RWPE2 (cell line): ENCODE measurements at regions not wholly inside any gene's neighbourhood (a gene's known extent, or its start where the extent isn't known, plus 50 kb on each side); places are given as distances from the start of the nearest gene placed in this dataset.

Experiments used
- ATAC-seq: fragments of 200-7000 bp; cut with Tn5 transposase; 3 replicates; pipeline ENCODE4 v1.9.1; 2021; ENCODE audit warnings: low read depth
- DNase-seq: peaks from one replicate; pipeline ENCODE4 v3.0.0-alpha.2; 2020; ENCODE audit warnings: low spot score
- H3K27ac ChIP-seq: fragments of 450-650 bp; 2 replicates; pipeline ENCODE4 v1.5.1; 2017; ENCODE audit warnings: mild to moderate bottlenecking; ENCODE audit not compliant: poor library complexity, severe bottlenecking
- H3K27me3 ChIP-seq: fragments of 250-450 bp; sonication (Bioruptor Pico); 2 replicates; pipeline ENCODE4 v1.5.1; 2021; ENCODE audit warnings: mild to moderate bottlenecking, moderate library complexity; ENCODE audit not compliant: insufficient read depth, poor library complexity, severe bottlenecking
- H3K36me3 ChIP-seq: fragments of 250-450 bp; sonication (Bioruptor Pico); 2 replicates; pipeline ENCODE4 v1.5.1; 2020; ENCODE audit warnings: low read depth, mild to moderate bottlenecking, moderate library complexity
- H3K4me1 ChIP-seq: fragments of 250-450 bp; sonication (Bioruptor Pico); 2 replicates; pipeline ENCODE4 v1.5.1; 2021; ENCODE audit warnings: mild to moderate bottlenecking, moderate library complexity; ENCODE audit not compliant: insufficient read depth, poor library complexity, severe bottlenecking
- H3K4me3 ChIP-seq: fragments of 250-450 bp; sonication (Bioruptor Pico); 2 replicates; pipeline ENCODE4 v1.5.1; 2021; ENCODE audit warnings: mild to moderate bottlenecking, moderate library complexity; ENCODE audit not compliant: severe bottlenecking
- H3K9me3 ChIP-seq: fragments of 250-450 bp; sonication (Bioruptor Pico); 2 replicates; pipeline ENCODE4 v1.5.1; 2021; ENCODE audit warnings: mild to moderate bottlenecking, moderate library complexity; ENCODE audit not compliant: severe bottlenecking
- CTCF ChIP-seq: fragments of 450-650 bp; IDR thresholded peaks from one replicate; pipeline ENCODE4 v1.5.1; 2017; ENCODE audit warnings: mild to moderate bottlenecking, moderate library complexity; ENCODE audit not compliant: poor library complexity, severe bottlenecking

- H3K4me1 ChIP-seq: no peaks in the 10 kb centered on the region
- no peak for TF ChIP-seq CTCF
These were observed 371.7 kb upstream of the LRRC7 start for GRCh38 chr1:69196071-69196470.

GRCh38 chr1:69197816-69198215 lies 369.9 kb upstream of the LRRC7 start:
- no peaks in the 10 kb centered on the region for H3K36me3 ChIP-seq
- H3K4me1 ChIP-seq: no peaks in the 10 kb centered on the region
- TF ChIP-seq CTCF: no peak
- no peak for DNase-seq
- no peak overlapping the region for H3K27ac ChIP-seq
- H3K27me3 ChIP-seq: no peaks in the 10 kb centered on the region
- H3K4me3 ChIP-seq: no peak overlapping the region
- no peaks in the 10 kb centered on the region for H3K9me3 ChIP-seq
- ATAC-seq: no peak

More at GRCh38 chr1:69196071-69196470, 371.7 kb upstream of the LRRC7 start:
- no peaks in the 10 kb centered on the region for H3K9me3 ChIP-seq
- H3K36me3 ChIP-seq: no peaks in the 10 kb centered on the region
- no peak for DNase-seq
- no peak overlapping the region for H3K4me3 ChIP-seq
- no peaks in the 10 kb centered on the region for H3K27me3 ChIP-seq
- no peak overlapping the region for H3K27ac ChIP-seq
- ATAC-seq: no peak

GRCh38 chr1:69201716-69202115 lies 366.0 kb upstream of the LRRC7 start:
- ATAC-seq: no peak
- no peak for TF ChIP-seq CTCF

GRCh38 chr1:69203166-69203565 lies 364.6 kb upstream of the LRRC7 start:
- Histone ChIP-seq H3K4me1 (no peaks in the 10 kb centered on the region), H3K27me3 (no peaks in the 10 kb centered on the region), H3K27ac (no peak overlapping the region), H3K4me3 (no peak overlapping the region), H3K36me3 (no peaks in the 10 kb centered on the region), H3K9me3 (no peaks in the 10 kb centered on the region)
- ATAC-seq (no peak), DNase-seq (no peak)
- no peak for TF ChIP-seq CTCF

More at GRCh38 chr1:69201716-69202115, 366.0 kb upstream of the LRRC7 start:
- Histone ChIP-seq H3K27me3 (no peaks in the 10 kb centered on the region), H3K4me3 (no peak overlapping the region), H3K27ac (no peak overlapping the region), H3K36me3 (no peaks in the 10 kb centered on the region), H3K9me3 (no peaks in the 10 kb centered on the region), H3K4me1 (no peaks in the 10 kb centered on the region)
- no peak for DNase-seq

GRCh38 chr1:69213644-69214043 lies 354.1 kb upstream of the LRRC7 start:
- DNase-seq: no peak
- H3K27me3 ChIP-seq: no peaks in the 10 kb centered on the region
- H3K9me3 ChIP-seq: no peaks in the 10 kb centered on the region
- no peaks in the 10 kb centered on the region for H3K4me1 ChIP-seq
- no peak for ATAC-seq
- no peak overlapping the region for H3K27ac ChIP-seq
- TF ChIP-seq CTCF: no peak
- H3K4me3 ChIP-seq: no peak overlapping the region
- H3K36me3 ChIP-seq: no peaks in the 10 kb centered on the region
